ENCODE measurements at regions not wholly inside any gene's neighbourhood (a gene's known extent, or its start where the extent isn't known, plus 50 kb on each side); places are given as distances from the start of the nearest gene placed in this dataset.

- intact Hi-C loops (cut with DNase I; ENCODE audit: low total_unique reads) = no loop called here
- Histone ChIP-seq H3K4me1 (no peaks in the 10 kb centered on the region), H3K27me3 (replicated peaks in 1 of 7) (peaks cover 0 to 7% (median 0%) of the 10 kb centered on the region in 7 donors), H3K9me3 (no peaks in the 10 kb centered on the region), H3K27ac (no peak overlapping the region), H3K4me3 (no peak overlapping the region), H3K36me3 (no peaks in the 10 kb centered on the region)
- WGBS, 5 donors = 89 to 95% (median 93%) methylated on average over 16 to 18 of the region's 18 CpGs
- no peak for DNase-seq
- TF ChIP-seq POLR2A (IDR thresholded peaks at IDR 0.05) (no peak), POLR2AphosphoS5 (IDR thresholded peaks at IDR 0.05) (no peak), CTCF (IDR thresholded peaks at IDR 0.05 in 8 of 11, conservative IDR thresholded peaks at IDR 0.05 in 3 of 11) (no peak)
Observed at GRCh38 chr2:387980-388421, 100.1 kb upstream of the ALKAL2 start.

GRCh38 chr2:386406-387103 is 98.7 kb upstream of the ALKAL2 start:
- Histone ChIP-seq H3K9me3 (no peaks in the 10 kb centered on the region), H3K4me3 (no peak overlapping the region), H3K27ac (no peak overlapping the region), H3K4me1 (no peaks in the 10 kb centered on the region), H3K36me3 (no peaks in the 10 kb centered on the region), H3K27me3 (replicated peaks in 1 of 7) (peaks cover 0 to 3% (median 0%) of the 10 kb centered on the region in 7 donors)
- WGBS, 5 donors = 82 to 90% (median 86%) methylated on average over 5 to 10 of the region's 10 CpGs
- intact Hi-C loops (cut with DNase I; ENCODE audit: low total_unique reads) = no loop called here
- DNase-seq = no peak
- no peak for TF ChIP-seq CTCF (IDR thresholded peaks at IDR 0.05 in 8 of 11, conservative IDR thresholded peaks at IDR 0.05 in 3 of 11)
- TF ChIP-seq POLR2AphosphoS5 (IDR thresholded peaks at IDR 0.05) = no peak
- TF ChIP-seq POLR2A (IDR thresholded peaks at IDR 0.05) = no peak

- H3K4me3 ChIP-seq = no peak overlapping the region
- H3K4me1 ChIP-seq = no peaks in the 10 kb centered on the region
- H3K27me3 ChIP-seq (replicated peaks in 1 of 7) = peaks cover 0 to 4% (median 0%) of the 10 kb centered on the region in 7 donors
- no peak for DNase-seq
- H3K36me3 ChIP-seq = no peaks in the 10 kb centered on the region
- H3K9me3 ChIP-seq = no peaks in the 10 kb centered on the region
- H3K27ac ChIP-seq = no peak overlapping the region
- intact Hi-C loops (cut with DNase I; ENCODE audit: low total_unique reads) = no loop called here
- no peak for TF ChIP-seq CTCF (IDR thresholded peaks at IDR 0.05 in 8 of 11, conservative IDR thresholded peaks at IDR 0.05 in 3 of 11)
- TF ChIP-seq POLR2A (IDR thresholded peaks at IDR 0.05) = no peak
- TF ChIP-seq POLR2AphosphoS5 (IDR thresholded peaks at IDR 0.05) = no peak
- WGBS, 5 donors = 74 to 84% (median 77%) methylated on average over 6 of the region's 6 CpGs
Observed at GRCh38 chr2:385785-386184, 97.9 kb upstream of the ALKAL2 start.

GRCh38 chr2:385061-385460 is 97.2 kb upstream of the ALKAL2 start:
- Histone ChIP-seq H3K9me3 (no peaks in the 10 kb centered on the region), H3K27me3 (replicated peaks in 1 of 7) (peaks cover 0 to 4% (median 0%) of the 10 kb centered on the region in 7 donors), H3K4me1 (no peaks in the 10 kb centered on the region), H3K4me3 (no peak overlapping the region), H3K27ac (no peak overlapping the region), H3K36me3 (no peaks in the 10 kb centered on the region)
- no peak for DNase-seq
- intact Hi-C loops (cut with DNase I; ENCODE audit: low total_unique reads) = no loop called here
- TF ChIP-seq POLR2AphosphoS5 (IDR thresholded peaks at IDR 0.05) = no peak
- TF ChIP-seq CTCF (IDR thresholded peaks at IDR 0.05 in 8 of 11, conservative IDR thresholded peaks at IDR 0.05 in 3 of 11) = no peak
- TF ChIP-seq POLR2A (IDR thresholded peaks at IDR 0.05) = no peak
- WGBS, 5 donors = 87 to 96% (median 89%) methylated on average over 9 of the region's 9 CpGs

Data from spleen (tissue), 11 donors.